Right atrium auricular region (tissue), 2 donors: ENCODE measurements at regions not wholly inside any gene's neighbourhood (a gene's known extent, or its start where the extent isn't known, plus 50 kb on each side); places are given as distances from the start of the nearest gene placed in this dataset.

Experiments
- DNase-seq: peaks from one replicate; pipeline ENCODE4 v3.0.0-alpha.2; 2019; ENCODE audit warnings: low spot score
- H3K27ac ChIP-seq, 2 donors: fragments of 200-600 bp; sonication (generic); 1 replicate in 1 of 2; 2 replicates in 1 of 2; pipeline ENCODE4 v1.5.1; 2016 to 2019
- H3K27me3 ChIP-seq, 2 donors: fragments of 200-600 bp; sonication (generic); one replicate each; pipeline versions ENCODE4 v1.5.1 to v1.6.0; 2017 to 2019
- H3K36me3 ChIP-seq: fragments of 200-600 bp; sonication (generic); one replicate; pipeline ENCODE4 v1.5.1; 2016
- H3K4me1 ChIP-seq, 2 donors: fragments of 200-600 bp; sonication (generic); one replicate each; pipeline versions ENCODE4 v1.5.1 to v1.6.0; 2017 to 2019
- H3K4me3 ChIP-seq, 2 donors: fragments of 200-600 bp; sonication (generic); 1 replicate in 1 of 2; 2 replicates in 1 of 2; pipeline ENCODE4 v1.5.1; 2017 to 2019; ENCODE audit warnings: mild to moderate bottlenecking in 1 of 2, moderate library complexity in 1 of 2
- H3K9me3 ChIP-seq, 2 donors: fragments of 200-600 bp; sonication (generic); one replicate each; pipeline ENCODE4 v1.5.1; 2019
- TF ChIP-seq, protein P1 (sequence below), 2 donors: fragments of 200-600 bp; sonication (generic); IDR thresholded peaks; one replicate each; pipeline ENCODE4 v1.5.1; 2019; ENCODE audit warnings: antibody characterized with exemption in 2 of 2

DNA sequence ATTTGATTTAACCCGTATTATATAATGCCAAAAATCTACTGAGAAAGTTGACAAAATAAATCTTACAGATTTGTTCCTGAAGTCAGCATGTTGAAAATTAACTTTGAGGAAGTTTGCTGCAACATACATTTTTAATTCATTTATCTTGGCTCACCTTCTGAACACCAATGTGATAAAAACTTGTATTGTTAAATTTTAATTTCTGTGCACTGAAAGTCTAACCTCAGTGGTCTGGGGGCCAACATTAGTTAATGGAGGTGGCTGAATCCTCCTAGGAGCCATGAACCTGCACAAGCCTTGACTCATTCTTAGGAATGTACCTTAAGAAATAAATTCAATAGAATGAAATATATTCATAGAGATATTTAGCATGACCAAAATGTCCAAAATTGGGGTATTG, 95.3 kb downstream of the ADSS2 start:
- H3K9me3 ChIP-seq = no peaks in the 10 kb centered on the region
- H3K27ac ChIP-seq = no peak overlapping the region
- H3K27me3 ChIP-seq = no peaks in the 10 kb centered on the region
- no peak for DNase-seq
- H3K4me1 ChIP-seq = no peaks in the 10 kb centered on the region
- TF ChIP-seq, protein P1, sequence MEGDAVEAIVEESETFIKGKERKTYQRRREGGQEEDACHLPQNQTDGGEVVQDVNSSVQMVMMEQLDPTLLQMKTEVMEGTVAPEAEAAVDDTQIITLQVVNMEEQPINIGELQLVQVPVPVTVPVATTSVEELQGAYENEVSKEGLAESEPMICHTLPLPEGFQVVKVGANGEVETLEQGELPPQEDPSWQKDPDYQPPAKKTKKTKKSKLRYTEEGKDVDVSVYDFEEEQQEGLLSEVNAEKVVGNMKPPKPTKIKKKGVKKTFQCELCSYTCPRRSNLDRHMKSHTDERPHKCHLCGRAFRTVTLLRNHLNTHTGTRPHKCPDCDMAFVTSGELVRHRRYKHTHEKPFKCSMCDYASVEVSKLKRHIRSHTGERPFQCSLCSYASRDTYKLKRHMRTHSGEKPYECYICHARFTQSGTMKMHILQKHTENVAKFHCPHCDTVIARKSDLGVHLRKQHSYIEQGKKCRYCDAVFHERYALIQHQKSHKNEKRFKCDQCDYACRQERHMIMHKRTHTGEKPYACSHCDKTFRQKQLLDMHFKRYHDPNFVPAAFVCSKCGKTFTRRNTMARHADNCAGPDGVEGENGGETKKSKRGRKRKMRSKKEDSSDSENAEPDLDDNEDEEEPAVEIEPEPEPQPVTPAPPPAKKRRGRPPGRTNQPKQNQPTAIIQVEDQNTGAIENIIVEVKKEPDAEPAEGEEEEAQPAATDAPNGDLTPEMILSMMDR (IDR thresholded peaks at IDR 0.05) = no peak
- H3K4me3 ChIP-seq = no peak overlapping the region
- no peaks in the 10 kb centered on the region for H3K36me3 ChIP-seq
